ENCODE measurements at regions not wholly inside any gene's neighbourhood (a gene's known extent, or its start where the extent isn't known, plus 50 kb on each side); places are given as distances from the start of the nearest gene placed in this dataset.
A peak's percentile ranks its signal among the peaks of the same experiment; 100 is the strongest.
"Not testable (repeated sequence)": the region's sequence is repeated elsewhere in the genome, so short reads cannot be mapped to it uniquely, and the experiment has no call there.

GRCh38 chr6:113662688-113663333 is 194.3 kb upstream of the MARCKS start:
- no peak for DNase-seq (ENCODE audit: low read depth)

DNA sequence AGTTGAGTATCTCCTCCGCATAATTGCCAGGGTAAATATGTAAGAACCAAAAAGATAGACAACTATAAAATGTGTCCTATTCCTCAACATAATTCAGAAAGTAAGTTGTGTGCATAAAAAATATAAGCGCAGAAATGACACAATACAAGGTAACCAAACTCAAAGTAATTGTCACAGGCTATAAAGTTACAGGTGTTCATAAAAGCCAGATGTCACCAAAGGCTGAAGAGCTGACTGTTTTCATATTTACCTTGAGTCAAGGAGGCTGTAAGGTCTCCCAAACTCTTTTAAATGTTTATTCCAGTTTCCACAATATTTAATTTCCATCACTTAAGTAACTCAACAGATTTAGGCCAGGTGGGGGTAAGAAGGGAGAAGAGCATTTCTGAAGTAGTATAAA is 192.2 kb upstream of the MARCKS start:
- no peak for DNase-seq (ENCODE audit: low read depth)

- no peak for DNase-seq (ENCODE audit: low read depth)
Measured at GRCh38 chr6:113668641-113669408, 188.3 kb upstream of the MARCKS start.

DNA sequence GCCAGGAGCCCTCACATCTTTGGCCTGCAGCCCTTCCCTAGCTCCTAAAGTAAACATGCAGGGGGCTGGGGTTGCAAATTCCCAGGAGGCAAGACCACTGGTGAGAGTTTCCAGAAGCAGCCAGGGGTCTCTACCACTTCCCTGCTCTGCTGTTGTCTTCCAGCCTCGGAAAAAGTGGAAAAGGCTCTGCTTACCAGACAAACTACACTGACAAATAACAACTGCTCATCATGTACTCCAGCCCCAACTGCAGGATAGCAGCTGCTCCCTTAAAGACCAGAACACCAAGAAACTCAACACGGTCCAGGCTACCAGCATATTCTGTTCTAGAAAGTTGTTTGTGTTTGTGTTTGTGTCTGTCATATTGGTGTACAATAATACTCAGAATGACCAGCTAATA is 187.5 kb upstream of the MARCKS start:
- no peak for DNase-seq (ENCODE audit: low read depth)

DNA sequence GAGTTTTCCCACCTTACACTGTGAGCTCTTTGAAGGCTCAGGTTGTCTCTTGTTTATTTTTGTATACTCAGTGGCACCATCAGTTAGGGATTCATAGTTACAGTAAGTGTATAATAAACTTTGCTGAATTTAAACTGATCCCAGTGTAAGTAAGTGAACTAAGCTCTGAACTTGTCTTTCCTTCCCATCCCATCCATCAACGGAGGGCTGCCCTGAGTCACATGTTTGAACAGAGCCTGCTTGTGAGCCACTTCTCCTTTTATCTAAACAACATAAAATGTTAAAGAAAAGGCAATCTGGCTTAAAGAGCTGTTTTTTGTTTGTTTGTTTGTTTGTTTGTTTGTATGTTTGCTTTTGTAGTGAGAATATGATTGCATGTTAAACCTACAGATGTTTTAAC is 185.7 kb upstream of the MARCKS start:
- DNase-seq (ENCODE audit: low read depth), result no peak

DNA sequence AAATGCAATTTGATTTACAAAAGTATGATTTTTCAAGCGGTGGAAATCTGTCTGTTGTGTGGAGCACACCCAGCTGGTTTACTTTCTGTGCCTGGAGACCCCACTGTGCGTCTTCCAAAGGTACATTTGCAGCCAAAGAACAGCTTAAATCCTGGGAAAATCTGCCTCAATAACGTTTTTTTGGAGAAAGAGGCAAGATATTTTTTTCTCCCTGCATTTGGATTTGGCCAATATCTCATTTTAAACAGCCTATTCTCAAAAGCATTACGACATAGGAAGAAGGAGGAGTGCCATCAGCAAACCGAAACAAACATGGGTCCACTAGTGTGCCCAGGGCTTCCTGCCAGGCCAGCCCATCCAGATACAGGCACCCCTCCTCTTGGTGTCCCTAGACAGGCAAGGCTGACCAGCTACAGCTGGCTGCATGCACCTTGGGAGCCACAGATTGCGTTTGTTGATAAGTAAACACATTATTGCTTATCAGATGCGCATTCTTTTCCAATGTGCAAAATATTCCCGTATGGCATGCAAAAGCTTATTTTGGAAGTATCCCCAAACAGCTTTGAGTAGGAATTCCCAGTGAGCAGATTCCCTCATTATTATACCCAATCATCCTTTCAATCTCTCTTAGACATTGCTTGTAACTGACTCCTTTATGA is 184.5 kb upstream of the MARCKS start:
- peak; percentile 52 for DNase-seq (ENCODE audit: low read depth)

- DNase-seq (ENCODE audit: low read depth), result no peak
Measured at GRCh38 chr6:113674075-113674474, 183.1 kb upstream of the MARCKS start.

GRCh38 chr6:113676057-113676456 is 181.1 kb upstream of the MARCKS start:
- DNase-seq (ENCODE audit: low read depth), result no peak

DNA sequence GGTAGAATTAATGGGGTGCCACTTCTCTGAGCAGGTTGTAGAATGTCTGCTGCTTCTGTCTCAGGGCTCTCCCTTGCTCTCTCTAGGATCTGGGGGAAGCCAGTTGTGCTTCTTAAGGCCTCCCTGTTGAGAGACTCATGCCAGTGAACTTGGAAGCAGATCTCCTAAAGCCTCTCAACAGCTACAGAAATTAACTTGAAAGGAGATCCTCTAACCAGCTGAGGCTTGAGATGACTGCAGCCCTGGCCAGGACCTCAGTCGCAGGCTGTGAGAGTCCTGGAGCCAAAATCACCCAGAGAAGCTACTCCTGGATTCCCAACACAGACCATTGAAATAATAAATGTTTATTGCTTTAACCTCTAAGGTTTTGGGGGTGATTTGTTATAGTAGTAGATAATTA is 180.2 kb upstream of the MARCKS start:
- DNase-seq (ENCODE audit: low read depth), result no peak

DNA sequence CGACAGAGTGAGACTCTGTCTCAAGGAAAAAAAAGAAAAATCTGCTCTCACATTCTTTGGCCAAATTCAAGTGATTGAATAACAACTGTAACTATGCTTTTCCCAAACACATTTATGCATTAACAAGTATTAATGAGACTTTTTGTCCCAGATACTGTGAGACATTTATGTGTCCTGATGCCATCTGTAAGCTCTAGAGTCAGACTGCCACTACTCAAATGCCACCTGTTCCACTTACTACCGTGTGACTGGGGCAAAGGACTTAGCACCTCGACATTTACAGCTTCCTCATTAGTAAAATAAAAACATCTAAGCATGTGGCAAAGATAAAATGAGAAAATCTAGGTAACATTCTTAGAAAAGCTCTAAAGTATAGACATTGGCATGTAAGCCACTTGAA is 178.1 kb upstream of the MARCKS start:
- no peak for DNase-seq (ENCODE audit: low read depth)

- DNase-seq (ENCODE audit: low read depth), result no peak
Measured at GRCh38 chr6:113680301-113680700, 176.8 kb upstream of the MARCKS start.

GRCh38 chr6:113683968-113684367 is 173.2 kb upstream of the MARCKS start:
- no peak for DNase-seq (ENCODE audit: low read depth)

DNA sequence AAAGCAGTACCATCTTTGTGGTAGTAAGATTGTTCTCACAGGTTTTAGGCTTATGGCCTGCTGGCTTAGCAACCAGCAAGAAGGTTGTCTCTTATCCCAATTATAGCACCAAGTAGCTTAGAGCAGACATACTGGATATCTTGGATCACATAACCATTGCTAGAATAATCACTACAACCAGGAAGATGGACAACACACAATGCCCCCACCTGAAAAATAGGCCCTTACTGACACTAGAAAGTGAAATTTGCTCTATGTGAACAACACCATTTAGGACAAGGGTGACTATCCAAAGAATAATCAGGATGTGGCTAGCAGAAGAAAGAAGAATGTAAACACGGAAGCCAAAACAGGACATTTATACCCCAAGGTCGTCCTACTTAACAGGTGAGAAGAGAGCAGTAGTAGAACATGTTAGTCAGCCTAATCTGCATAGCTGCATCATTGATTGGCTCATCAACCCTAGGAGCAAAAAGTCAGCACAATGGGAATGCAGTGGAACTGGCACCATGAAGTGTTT is 172.7 kb upstream of the MARCKS start:
- no peak for DNase-seq (ENCODE audit: low read depth)

DNA sequence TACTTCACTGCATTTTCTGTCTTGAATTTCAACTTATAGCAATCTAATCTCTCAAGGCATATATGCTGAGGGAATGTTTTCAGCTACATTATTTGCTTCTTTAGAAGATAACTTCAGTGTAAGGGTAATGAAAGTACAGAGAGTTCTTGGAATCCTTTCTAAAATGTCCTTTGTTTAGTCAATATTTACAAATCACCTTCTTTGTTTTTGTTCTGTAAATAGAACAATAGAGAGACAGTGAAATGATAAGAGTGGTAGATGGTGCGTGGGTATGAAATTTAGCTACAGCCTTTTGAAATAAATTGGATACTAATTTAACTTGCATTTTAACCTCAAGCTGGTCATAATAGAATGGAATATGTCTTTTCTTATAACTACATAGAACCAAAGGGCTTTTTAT is 171.1 kb upstream of the MARCKS start:
- no peak for DNase-seq (ENCODE audit: low read depth)

GRCh38 chr6:113689620-113690019 is 167.5 kb upstream of the MARCKS start:
- not testable (repeated sequence) for DNase-seq (ENCODE audit: low read depth)

DNA sequence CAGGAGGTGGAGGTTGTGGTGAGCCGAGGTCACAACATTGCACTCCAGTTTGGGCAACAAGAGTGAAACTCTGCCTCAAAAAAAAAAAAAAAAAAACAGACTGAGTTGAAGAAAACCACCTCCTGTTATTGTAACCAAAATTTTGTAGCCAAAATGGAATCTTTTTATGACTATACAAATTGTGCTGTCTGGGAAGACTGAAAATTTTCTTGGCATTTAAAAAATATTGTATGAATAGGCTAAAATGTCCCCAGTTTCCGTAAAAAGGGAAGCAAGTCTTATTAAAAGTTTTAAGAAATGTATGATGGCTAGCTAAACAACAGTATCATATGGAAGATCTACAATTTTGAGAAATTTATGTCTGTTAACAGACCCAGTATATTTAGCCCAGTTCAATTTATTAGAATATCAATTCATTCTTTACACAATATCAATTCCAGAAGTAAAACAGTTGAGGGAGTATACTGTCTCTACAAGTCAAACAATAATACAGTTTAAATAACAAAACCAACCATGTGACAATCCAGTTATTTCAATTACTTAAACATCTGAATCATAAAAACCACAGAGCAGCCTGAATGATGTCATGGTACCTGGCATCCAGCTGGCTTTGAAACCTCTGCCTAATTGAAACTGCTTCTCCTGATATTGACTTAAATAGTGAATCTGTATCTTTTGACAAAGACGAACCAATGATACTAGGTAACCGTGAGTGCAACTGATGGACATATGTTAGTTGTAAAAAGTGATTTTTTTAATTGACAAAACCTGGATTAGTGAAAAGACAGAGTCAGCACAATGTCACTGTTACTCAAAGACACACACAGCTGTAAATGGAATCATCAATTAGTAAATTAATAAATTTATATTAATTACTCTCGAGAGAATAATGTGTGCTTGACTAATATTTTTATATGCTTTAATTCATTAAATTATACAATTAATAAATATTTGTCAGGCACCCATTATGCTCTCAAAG is 166.6 kb upstream of the MARCKS start:
- peak; percentile 55 for DNase-seq (ENCODE audit: low read depth)

GRCh38 chr6:113691260-113691656 is 165.9 kb upstream of the MARCKS start:
- DNase-seq (ENCODE audit: low read depth), result no peak

DNA sequence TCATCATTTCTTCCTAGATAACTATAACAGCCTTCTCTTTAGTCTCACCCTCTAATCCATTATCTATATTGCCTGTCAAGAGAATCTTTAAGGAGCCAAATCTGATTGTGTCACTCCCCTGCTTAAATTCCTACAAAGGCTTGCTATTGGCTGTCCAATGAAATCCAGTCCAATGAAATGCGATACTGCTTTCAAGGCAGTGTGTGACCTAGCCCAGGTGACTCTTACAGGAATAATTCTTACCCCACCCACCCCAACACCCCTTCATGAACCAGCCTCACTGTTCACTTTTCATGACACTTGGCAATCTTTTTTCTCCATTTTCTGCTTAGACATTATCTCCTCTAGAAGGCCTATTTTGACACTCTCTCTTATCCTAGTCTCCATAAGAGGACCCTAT is 163.3 kb upstream of the MARCKS start:
- DNase-seq (ENCODE audit: low read depth), result no peak

DNA sequence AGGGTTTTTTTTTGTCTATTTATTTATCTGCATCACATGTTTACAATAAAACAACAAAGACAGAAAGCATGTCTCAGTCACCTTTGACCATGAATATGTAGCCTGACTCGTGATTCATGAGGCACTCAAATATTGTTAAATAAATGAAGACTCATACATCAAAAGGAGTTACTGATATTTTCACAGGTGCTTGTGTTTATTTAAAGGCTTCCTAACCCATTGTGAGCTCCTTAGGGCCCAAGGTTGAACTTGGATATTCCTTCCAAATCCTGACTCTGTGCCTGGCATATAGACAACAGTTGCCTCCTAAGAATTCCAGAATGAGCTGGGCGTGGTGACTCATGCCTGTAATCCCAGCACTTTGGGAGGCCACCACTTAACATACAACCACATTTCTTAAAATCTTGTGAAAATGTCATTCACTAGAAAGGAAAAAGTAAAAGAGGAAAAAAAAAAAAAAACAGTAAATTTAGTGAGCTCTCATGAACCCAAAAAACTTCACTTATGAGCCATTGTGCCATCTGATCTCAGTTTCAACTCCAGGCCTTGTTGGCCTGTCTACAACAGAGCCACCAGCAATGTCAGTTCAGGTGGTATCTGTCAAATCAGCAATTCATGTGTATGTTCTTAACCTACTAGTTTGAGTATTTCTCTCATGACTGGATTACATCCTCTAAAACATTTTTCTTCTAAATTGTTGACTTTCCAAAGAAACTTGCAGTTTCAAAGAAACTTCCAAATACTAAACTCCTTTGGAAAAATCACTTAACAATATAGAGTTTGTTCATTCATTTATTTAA is 162.7 kb upstream of the MARCKS start:
- no peak for DNase-seq (ENCODE audit: low read depth)

GRCh38 chr6:113695516-113695915 is 161.6 kb upstream of the MARCKS start:
- DNase-seq (ENCODE audit: low read depth), result peak; percentile 86

- no peak for DNase-seq (ENCODE audit: low read depth)
Measured at GRCh38 chr6:113696960-113697359, 160.2 kb upstream of the MARCKS start.
